ENCODE measurements at regions not wholly inside any gene's neighbourhood (a gene's known extent, or its start where the extent isn't known, plus 50 kb on each side); places are given as distances from the start of the nearest gene placed in this dataset.
"Not testable (repeated sequence)": the region's sequence is repeated elsewhere in the genome, so short reads cannot be mapped to it uniquely, and the experiment has no call there.

DNA sequence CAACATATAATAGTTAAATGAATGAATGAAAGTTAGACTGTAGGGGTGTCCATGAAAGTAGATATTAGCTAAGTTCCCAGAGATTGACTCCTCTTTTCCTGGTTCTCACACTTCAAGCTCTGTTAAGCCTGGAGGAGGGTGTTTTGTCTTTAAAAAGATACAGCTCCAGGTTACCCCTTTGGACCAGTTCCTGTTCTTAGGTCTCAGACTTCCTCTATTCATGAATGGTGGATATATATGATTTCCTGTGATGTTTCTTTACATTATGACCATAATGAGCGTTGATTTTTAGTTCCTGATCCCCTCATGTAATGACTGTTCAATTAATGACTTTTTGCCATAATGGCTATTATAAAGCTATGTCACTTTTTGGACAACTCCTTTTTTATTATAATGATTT lies 115.9 kb downstream of the FAM72C start:
- TF ChIP-seq, protein P1, sequence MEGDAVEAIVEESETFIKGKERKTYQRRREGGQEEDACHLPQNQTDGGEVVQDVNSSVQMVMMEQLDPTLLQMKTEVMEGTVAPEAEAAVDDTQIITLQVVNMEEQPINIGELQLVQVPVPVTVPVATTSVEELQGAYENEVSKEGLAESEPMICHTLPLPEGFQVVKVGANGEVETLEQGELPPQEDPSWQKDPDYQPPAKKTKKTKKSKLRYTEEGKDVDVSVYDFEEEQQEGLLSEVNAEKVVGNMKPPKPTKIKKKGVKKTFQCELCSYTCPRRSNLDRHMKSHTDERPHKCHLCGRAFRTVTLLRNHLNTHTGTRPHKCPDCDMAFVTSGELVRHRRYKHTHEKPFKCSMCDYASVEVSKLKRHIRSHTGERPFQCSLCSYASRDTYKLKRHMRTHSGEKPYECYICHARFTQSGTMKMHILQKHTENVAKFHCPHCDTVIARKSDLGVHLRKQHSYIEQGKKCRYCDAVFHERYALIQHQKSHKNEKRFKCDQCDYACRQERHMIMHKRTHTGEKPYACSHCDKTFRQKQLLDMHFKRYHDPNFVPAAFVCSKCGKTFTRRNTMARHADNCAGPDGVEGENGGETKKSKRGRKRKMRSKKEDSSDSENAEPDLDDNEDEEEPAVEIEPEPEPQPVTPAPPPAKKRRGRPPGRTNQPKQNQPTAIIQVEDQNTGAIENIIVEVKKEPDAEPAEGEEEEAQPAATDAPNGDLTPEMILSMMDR (IDR thresholded peaks at IDR 0.05; ENCODE audit: poor library complexity, severe bottlenecking): not testable (repeated sequence)
- TF ChIP-seq, protein P2, sequence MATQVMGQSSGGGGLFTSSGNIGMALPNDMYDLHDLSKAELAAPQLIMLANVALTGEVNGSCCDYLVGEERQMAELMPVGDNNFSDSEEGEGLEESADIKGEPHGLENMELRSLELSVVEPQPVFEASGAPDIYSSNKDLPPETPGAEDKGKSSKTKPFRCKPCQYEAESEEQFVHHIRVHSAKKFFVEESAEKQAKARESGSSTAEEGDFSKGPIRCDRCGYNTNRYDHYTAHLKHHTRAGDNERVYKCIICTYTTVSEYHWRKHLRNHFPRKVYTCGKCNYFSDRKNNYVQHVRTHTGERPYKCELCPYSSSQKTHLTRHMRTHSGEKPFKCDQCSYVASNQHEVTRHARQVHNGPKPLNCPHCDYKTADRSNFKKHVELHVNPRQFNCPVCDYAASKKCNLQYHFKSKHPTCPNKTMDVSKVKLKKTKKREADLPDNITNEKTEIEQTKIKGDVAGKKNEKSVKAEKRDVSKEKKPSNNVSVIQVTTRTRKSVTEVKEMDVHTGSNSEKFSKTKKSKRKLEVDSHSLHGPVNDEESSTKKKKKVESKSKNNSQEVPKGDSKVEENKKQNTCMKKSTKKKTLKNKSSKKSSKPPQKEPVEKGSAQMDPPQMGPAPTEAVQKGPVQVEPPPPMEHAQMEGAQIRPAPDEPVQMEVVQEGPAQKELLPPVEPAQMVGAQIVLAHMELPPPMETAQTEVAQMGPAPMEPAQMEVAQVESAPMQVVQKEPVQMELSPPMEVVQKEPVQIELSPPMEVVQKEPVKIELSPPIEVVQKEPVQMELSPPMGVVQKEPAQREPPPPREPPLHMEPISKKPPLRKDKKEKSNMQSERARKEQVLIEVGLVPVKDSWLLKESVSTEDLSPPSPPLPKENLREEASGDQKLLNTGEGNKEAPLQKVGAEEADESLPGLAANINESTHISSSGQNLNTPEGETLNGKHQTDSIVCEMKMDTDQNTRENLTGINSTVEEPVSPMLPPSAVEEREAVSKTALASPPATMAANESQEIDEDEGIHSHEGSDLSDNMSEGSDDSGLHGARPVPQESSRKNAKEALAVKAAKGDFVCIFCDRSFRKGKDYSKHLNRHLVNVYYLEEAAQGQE (IDR thresholded peaks at IDR 0.05; ENCODE audit: borderline replicate concordance): not testable (repeated sequence)
- not testable (repeated sequence) for TF ChIP-seq POLR2AphosphoS5 (IDR thresholded peaks at IDR 0.05); RAD21 (conservative IDR thresholded peaks at IDR 0.05); EZH2 (IDR thresholded peaks at IDR 0.05; ENCODE audit: borderline replicate concordance, insufficient read depth, low read length, poor library complexity, severe bottlenecking)

All from neural cell (in vitro differentiated cells).